ENCODE measurements at regions not wholly inside any gene's neighbourhood (a gene's known extent, or its start where the extent isn't known, plus 50 kb on each side); places are given as distances from the start of the nearest gene placed in this dataset.

- intact Hi-C loops (cut with micrococcal nuclease; ENCODE audit: unreplicated experiment) = no loop called here
- POLR2A ChIA-PET (ENCODE audit: unreplicated experiment) = no interaction called here
- CTCF ChIA-PET = no interaction called here
These were observed 792.9 kb downstream of the LIG4 start for GRCh38 chr13:107422421-107422820.

DNA sequence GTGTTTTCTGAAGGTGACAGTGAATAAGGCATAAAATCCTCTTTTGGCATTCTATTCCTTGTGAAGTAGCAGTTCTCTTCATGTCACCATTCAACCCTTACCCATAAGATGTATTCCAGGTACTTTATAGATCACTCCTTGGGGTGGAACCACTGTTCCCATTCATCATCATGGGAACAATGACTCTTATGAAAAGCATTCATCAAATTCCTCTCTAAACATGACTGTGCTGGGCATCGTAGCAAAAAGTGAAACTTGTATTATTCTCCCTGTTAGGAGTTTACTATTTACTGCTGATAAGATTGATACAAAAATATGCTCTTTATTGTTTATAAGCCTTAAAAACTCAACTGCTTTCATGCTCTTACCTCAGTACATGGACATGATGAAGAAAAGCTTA is 793.4 kb downstream of the LIG4 start:
- Histone ChIP-seq H3K27me3 (ENCODE audit: insufficient read depth, low read depth) (no peaks in the 10 kb centered on the region), H3K36me3 (ENCODE audit: low read depth) (no peaks in the 10 kb centered on the region), H3K4me2 (no peak overlapping the region), H4K20me1 (ENCODE audit: insufficient read depth) (no peaks in the 10 kb centered on the region; the same call in none of the 2 replicates), H3K79me2 (ENCODE audit: low read depth) (no peaks in the 10 kb centered on the region), H3K4me3 (no peak overlapping the region), H2AFZ (no peak overlapping the region), H3F3A (ENCODE audit: insufficient read depth, low read depth) (no peaks in the 10 kb centered on the region), H3K4me1 (replicated peaks; ENCODE audit: insufficient read depth) (peaks cover 9% of the 10 kb centered on the region; the same call in 1 of the 2 replicates), H3K9me3 (ENCODE audit: insufficient read depth, low read depth) (no peaks in the 10 kb centered on the region), H3K9me2 (ENCODE audit: insufficient read depth) (no peaks in the 10 kb centered on the region; the same call in 1 of the 2 replicates), H3K27ac (no peak overlapping the region)
- TF ChIP-seq, protein P1, sequence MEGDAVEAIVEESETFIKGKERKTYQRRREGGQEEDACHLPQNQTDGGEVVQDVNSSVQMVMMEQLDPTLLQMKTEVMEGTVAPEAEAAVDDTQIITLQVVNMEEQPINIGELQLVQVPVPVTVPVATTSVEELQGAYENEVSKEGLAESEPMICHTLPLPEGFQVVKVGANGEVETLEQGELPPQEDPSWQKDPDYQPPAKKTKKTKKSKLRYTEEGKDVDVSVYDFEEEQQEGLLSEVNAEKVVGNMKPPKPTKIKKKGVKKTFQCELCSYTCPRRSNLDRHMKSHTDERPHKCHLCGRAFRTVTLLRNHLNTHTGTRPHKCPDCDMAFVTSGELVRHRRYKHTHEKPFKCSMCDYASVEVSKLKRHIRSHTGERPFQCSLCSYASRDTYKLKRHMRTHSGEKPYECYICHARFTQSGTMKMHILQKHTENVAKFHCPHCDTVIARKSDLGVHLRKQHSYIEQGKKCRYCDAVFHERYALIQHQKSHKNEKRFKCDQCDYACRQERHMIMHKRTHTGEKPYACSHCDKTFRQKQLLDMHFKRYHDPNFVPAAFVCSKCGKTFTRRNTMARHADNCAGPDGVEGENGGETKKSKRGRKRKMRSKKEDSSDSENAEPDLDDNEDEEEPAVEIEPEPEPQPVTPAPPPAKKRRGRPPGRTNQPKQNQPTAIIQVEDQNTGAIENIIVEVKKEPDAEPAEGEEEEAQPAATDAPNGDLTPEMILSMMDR (conservative IDR thresholded peaks at IDR 0.05) = no peak
- TF ChIP-seq EZH2 (IDR thresholded peaks at IDR 0.05; ENCODE audit: low read depth) = no peak
- CTCF ChIA-PET = no interaction called here
- POLR2A ChIA-PET (ENCODE audit: unreplicated experiment) = no interaction called here
- no peak for DNase-seq
- intact Hi-C loops (cut with micrococcal nuclease; ENCODE audit: unreplicated experiment) = no loop called here
- BruUV-seq (replicated peaks) = no TSS peak

More at GRCh38 chr13:107422421-107422820, 792.9 kb downstream of the LIG4 start:
- Histone ChIP-seq H2AFZ (no peak overlapping the region), H3K4me3 (no peak overlapping the region), H3K9me3 (ENCODE audit: insufficient read depth, low read depth) (no peaks in the 10 kb centered on the region), H3K79me2 (ENCODE audit: low read depth) (no peaks in the 10 kb centered on the region), H3K9me2 (ENCODE audit: insufficient read depth) (no peaks in the 10 kb centered on the region), H3K27ac (no peak overlapping the region), H3K4me1 (replicated peaks; ENCODE audit: insufficient read depth) (peaks cover 9% of the 10 kb centered on the region; the same call in 1 of the 2 replicates), H4K20me1 (ENCODE audit: insufficient read depth) (no peaks in the 10 kb centered on the region; the same call in none of the 2 replicates), H3K36me3 (ENCODE audit: low read depth) (no peaks in the 10 kb centered on the region), H3F3A (ENCODE audit: insufficient read depth, low read depth) (no peaks in the 10 kb centered on the region), H3K4me2 (no peak overlapping the region), H3K27me3 (ENCODE audit: insufficient read depth, low read depth) (no peaks in the 10 kb centered on the region)
- no peak for DNase-seq
- TF ChIP-seq EZH2 (IDR thresholded peaks at IDR 0.05; ENCODE audit: low read depth) = no peak
- TF ChIP-seq, protein P1 (conservative IDR thresholded peaks at IDR 0.05) = no peak
- BruUV-seq (replicated peaks) = no TSS peak

DNA sequence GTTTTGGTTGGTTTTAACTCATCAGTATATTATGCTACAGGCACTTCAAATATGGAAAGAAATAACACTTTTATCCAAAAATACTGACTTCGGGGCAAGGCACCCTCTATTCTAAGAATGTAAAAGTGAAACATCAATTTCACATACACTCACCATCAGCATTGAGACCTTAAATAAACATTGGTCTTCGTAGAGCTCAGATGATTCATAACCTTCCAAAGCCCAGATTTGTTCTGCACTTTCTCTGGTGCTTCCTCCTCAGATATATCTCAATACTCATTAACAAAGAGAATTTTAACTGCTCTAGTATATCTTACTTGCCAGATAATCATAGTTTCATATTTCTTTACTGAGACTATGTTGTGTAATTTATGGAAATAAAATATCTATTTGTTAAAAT is 794.3 kb downstream of the LIG4 start:
- no TSS peak for BruUV-seq (replicated peaks)
- no peak overlapping the region for H3K4me3 ChIP-seq
- no peaks in the 10 kb centered on the region; the same call in none of the 2 replicates for H4K20me1 ChIP-seq (ENCODE audit: insufficient read depth)
- CTCF ChIA-PET = no interaction called here
- H3K4me1 ChIP-seq (replicated peaks; ENCODE audit: insufficient read depth) = peaks cover 9% of the 10 kb centered on the region; the same call in 1 of the 2 replicates
- H3K27me3 ChIP-seq (ENCODE audit: insufficient read depth, low read depth) = no peaks in the 10 kb centered on the region
- POLR2A ChIA-PET (ENCODE audit: unreplicated experiment) = no interaction called here
- H3K9me2 ChIP-seq (ENCODE audit: insufficient read depth) = no peaks in the 10 kb centered on the region; the same call in 1 of the 2 replicates
- H3K36me3 ChIP-seq (ENCODE audit: low read depth) = no peaks in the 10 kb centered on the region
- no peak for TF ChIP-seq EZH2 (IDR thresholded peaks at IDR 0.05; ENCODE audit: low read depth)
- TF ChIP-seq, protein P1 (conservative IDR thresholded peaks at IDR 0.05) = no peak
- no peaks in the 10 kb centered on the region for H3K79me2 ChIP-seq (ENCODE audit: low read depth)
- DNase-seq = no peak
- H2AFZ ChIP-seq = no peak overlapping the region
- H3K9me3 ChIP-seq (ENCODE audit: insufficient read depth, low read depth) = no peaks in the 10 kb centered on the region
- intact Hi-C loops (cut with micrococcal nuclease; ENCODE audit: unreplicated experiment) = no loop called here
- no peaks in the 10 kb centered on the region for H3F3A ChIP-seq (ENCODE audit: insufficient read depth, low read depth)
- H3K4me2 ChIP-seq = no peak overlapping the region
- H3K27ac ChIP-seq = no peak overlapping the region
